ENCODE measurements at regions not wholly inside any gene's neighbourhood (a gene's known extent, or its start where the extent isn't known, plus 50 kb on each side); places are given as distances from the start of the nearest gene placed in this dataset.

DNA sequence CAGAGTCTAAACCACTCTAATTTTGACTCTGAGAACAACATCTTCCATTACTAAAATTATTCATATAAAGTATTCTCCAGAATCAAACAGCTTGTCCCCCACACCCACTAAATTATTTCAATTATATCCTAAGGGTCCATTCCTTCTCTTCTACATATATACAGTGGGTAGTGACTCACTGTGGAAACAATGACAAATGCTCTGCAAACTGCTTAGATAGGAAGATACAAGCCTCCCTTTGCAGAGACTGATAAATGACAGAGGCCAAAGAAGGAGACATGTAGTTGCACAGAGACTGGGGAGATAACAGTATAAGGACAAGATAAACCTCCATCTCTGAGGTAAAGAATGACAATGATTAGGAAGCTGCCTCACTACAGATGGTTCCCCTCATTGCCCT, 1087.4 kb downstream of the AGBL1 start:
- no peak for TF ChIP-seq CREB1 (CRISPR knock-in tag; IDR thresholded peaks at IDR 0.05; ENCODE audit: low read depth)
- no peak for TF ChIP-seq POLR2AphosphoS5 (IDR thresholded peaks at IDR 0.05; ENCODE audit: low read depth)
- no peak for TF ChIP-seq EZH2 (IDR thresholded peaks at IDR 0.05; ENCODE audit: low read depth, unreplicated experiment)
- TF ChIP-seq, protein P1, sequence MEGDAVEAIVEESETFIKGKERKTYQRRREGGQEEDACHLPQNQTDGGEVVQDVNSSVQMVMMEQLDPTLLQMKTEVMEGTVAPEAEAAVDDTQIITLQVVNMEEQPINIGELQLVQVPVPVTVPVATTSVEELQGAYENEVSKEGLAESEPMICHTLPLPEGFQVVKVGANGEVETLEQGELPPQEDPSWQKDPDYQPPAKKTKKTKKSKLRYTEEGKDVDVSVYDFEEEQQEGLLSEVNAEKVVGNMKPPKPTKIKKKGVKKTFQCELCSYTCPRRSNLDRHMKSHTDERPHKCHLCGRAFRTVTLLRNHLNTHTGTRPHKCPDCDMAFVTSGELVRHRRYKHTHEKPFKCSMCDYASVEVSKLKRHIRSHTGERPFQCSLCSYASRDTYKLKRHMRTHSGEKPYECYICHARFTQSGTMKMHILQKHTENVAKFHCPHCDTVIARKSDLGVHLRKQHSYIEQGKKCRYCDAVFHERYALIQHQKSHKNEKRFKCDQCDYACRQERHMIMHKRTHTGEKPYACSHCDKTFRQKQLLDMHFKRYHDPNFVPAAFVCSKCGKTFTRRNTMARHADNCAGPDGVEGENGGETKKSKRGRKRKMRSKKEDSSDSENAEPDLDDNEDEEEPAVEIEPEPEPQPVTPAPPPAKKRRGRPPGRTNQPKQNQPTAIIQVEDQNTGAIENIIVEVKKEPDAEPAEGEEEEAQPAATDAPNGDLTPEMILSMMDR (conservative IDR thresholded peaks at IDR 0.05; ENCODE audit: low read depth in 2 of 2), result no peak
- no peak for TF ChIP-seq EZH2phosphoT487 (IDR thresholded peaks at IDR 0.05; ENCODE audit: unreplicated experiment)
- TF ChIP-seq STAT1 (IDR thresholded peaks at IDR 0.05; ENCODE audit: unreplicated experiment), result no peak
- TF ChIP-seq, protein P2, sequence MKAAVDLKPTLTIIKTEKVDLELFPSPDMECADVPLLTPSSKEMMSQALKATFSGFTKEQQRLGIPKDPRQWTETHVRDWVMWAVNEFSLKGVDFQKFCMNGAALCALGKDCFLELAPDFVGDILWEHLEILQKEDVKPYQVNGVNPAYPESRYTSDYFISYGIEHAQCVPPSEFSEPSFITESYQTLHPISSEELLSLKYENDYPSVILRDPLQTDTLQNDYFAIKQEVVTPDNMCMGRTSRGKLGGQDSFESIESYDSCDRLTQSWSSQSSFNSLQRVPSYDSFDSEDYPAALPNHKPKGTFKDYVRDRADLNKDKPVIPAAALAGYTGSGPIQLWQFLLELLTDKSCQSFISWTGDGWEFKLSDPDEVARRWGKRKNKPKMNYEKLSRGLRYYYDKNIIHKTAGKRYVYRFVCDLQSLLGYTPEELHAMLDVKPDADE (IDR thresholded peaks at IDR 0.05), result no peak
- TF ChIP-seq, protein P3, sequence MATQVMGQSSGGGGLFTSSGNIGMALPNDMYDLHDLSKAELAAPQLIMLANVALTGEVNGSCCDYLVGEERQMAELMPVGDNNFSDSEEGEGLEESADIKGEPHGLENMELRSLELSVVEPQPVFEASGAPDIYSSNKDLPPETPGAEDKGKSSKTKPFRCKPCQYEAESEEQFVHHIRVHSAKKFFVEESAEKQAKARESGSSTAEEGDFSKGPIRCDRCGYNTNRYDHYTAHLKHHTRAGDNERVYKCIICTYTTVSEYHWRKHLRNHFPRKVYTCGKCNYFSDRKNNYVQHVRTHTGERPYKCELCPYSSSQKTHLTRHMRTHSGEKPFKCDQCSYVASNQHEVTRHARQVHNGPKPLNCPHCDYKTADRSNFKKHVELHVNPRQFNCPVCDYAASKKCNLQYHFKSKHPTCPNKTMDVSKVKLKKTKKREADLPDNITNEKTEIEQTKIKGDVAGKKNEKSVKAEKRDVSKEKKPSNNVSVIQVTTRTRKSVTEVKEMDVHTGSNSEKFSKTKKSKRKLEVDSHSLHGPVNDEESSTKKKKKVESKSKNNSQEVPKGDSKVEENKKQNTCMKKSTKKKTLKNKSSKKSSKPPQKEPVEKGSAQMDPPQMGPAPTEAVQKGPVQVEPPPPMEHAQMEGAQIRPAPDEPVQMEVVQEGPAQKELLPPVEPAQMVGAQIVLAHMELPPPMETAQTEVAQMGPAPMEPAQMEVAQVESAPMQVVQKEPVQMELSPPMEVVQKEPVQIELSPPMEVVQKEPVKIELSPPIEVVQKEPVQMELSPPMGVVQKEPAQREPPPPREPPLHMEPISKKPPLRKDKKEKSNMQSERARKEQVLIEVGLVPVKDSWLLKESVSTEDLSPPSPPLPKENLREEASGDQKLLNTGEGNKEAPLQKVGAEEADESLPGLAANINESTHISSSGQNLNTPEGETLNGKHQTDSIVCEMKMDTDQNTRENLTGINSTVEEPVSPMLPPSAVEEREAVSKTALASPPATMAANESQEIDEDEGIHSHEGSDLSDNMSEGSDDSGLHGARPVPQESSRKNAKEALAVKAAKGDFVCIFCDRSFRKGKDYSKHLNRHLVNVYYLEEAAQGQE (IDR thresholded peaks at IDR 0.05; ENCODE audit: unreplicated experiment), result no peak
- no peak for TF ChIP-seq JUNB (IDR thresholded peaks at IDR 0.05; ENCODE audit: unreplicated experiment)
- no peak for TF ChIP-seq NANOG (IDR thresholded peaks at IDR 0.05; ENCODE audit: borderline replicate concordance)
